SK-N-SH (cell line): ENCODE measurements at regions not wholly inside any gene's neighbourhood (a gene's known extent, or its start where the extent isn't known, plus 50 kb on each side); places are given as distances from the start of the nearest gene placed in this dataset.

Experiments
- CTCF ChIA-PET: fragments of 300-600, 350-600 bp; formaldehyde crosslinking; extraction: SDS; loops from one replicate; lab custom pipeline; 2021; lab: Yijun Ruan, JAX
- POLR2A ChIA-PET: fragments of 350-600 bp; sonication (Branson Sonifier 250); formaldehyde crosslinking; extraction: SDS; loops from one replicate; lab custom pipeline; 2020; ENCODE audit warnings: antibody characterized with exemption, inconsistent platforms; lab: Yijun Ruan, JAX
- DNase-seq: peaks from one replicate; pipeline ENCODE4 v3.0.0; 2012
- H2AFZ ChIP-seq: fragments of 200-600 bp; sonication (generic); 2 replicates; pipeline ENCODE4 v1.8.1; 2016; ENCODE audit warnings: antibody characterized with exemption, mild to moderate bottlenecking, low read depth
- H3F3A ChIP-seq: fragments of 200-600 bp; sonication (generic); replicated peaks from 2 replicates; pipeline ENCODE3; 2016; ENCODE audit warnings: antibody characterized with exemption, mild to moderate bottlenecking; ENCODE audit not compliant: insufficient read depth
- H3K27ac ChIP-seq, 2 experiments: fragments of 200-500 bp in 1 of 2; fragments of 200-600 bp in 1 of 2; sonication (Bioruptor generic) in 1 of 2; sonication (generic), shearing (Covaris generic) in 1 of 2; 2 replicates each; pipeline versions ENCODE4 v1.5.1 to v1.6.1; 2014 to 2016; ENCODE audit warnings: low read depth in 2 of 2, inconsistent platforms in 1 of 2, low read length in 1 of 2, mild to moderate bottlenecking in 1 of 2, mixed read lengths in 1 of 2
- H3K27me3 ChIP-seq: fragments of 200-600 bp; sonication (generic), shearing (Covaris generic); 2 replicates; pipeline ENCODE4 v1.6.1; 2016; ENCODE audit warnings: mixed run types; ENCODE audit not compliant: insufficient read depth
- H3K36me3 ChIP-seq, 2 experiments: fragments of 200-500 bp in 1 of 2; fragments of 200-600 bp in 1 of 2; sonication (Bioruptor generic) in 1 of 2; sonication (generic) in 1 of 2; replicated peaks in 1 of 2; 2 replicates each; pipeline versions ENCODE3 to v1.5.1; 2014 to 2016; ENCODE audit warnings: low read length in 1 of 2, mild to moderate bottlenecking in 1 of 2; ENCODE audit not compliant: insufficient read depth in 2 of 2, control insufficient read depth in 1 of 2
- H3K4me1 ChIP-seq, 2 experiments: fragments of 200-500 bp in 1 of 2; fragments of 200-600 bp in 1 of 2; sonication (Bioruptor generic) in 1 of 2; sonication (generic), shearing (Covaris generic) in 1 of 2; 2 replicates each; pipeline versions ENCODE4 v1.5.1 to v1.6.1; 2014 to 2016; ENCODE audit warnings: low read depth in 1 of 2, low read length in 1 of 2, mixed run types in 1 of 2; ENCODE audit not compliant: insufficient read depth in 2 of 2, control insufficient read depth in 1 of 2
- H3K4me2 ChIP-seq: fragments of 200-600 bp; sonication (generic), shearing (Covaris generic); 2 replicates; pipeline ENCODE4 v1.6.1; 2017; ENCODE audit warnings: mixed run types
- H3K4me3 ChIP-seq, 2 experiments: fragments of 200-500 bp in 1 of 2; fragments of 200-600 bp in 1 of 2; sonication (Bioruptor generic) in 1 of 2; sonication (generic), shearing (Covaris generic) in 1 of 2; 2 replicates each; pipeline versions ENCODE4 v1.5.1 to v1.8.1; 2014 to 2016; ENCODE audit warnings: low read depth in 2 of 2, inconsistent platforms in 1 of 2, low read length in 1 of 2, mild to moderate bottlenecking in 1 of 2, mixed read lengths in 1 of 2, moderate library complexity in 1 of 2
- H3K79me2 ChIP-seq: fragments of 200-600 bp; sonication (generic); 2 replicates; pipeline ENCODE4 v1.8.1; 2017; ENCODE audit warnings: mild to moderate bottlenecking; ENCODE audit not compliant: insufficient read depth
- H3K9ac ChIP-seq: fragments of 200-600 bp; sonication (generic); 2 replicates; pipeline ENCODE4 v1.6.1; 2017; ENCODE audit warnings: mixed run types
- H3K9me2 ChIP-seq: fragments of 200-600 bp; sonication (generic); 2 replicates; pipeline ENCODE4 v1.6.1; 2017; ENCODE audit warnings: mixed run types
- H3K9me3 ChIP-seq: fragments of 200-600 bp; sonication (generic); 2 replicates; pipeline ENCODE4 v1.6.1; 2017; ENCODE audit warnings: mixed run types, mild to moderate bottlenecking, moderate library complexity
- H4K20me1 ChIP-seq: fragments of 200-600 bp; sonication (generic); 2 replicates; pipeline ENCODE4 v1.6.1; 2017; ENCODE audit warnings: mild to moderate bottlenecking, mixed run types; ENCODE audit not compliant: insufficient read depth
- CTCF ChIP-seq: fragments of 200-600 bp; sonication (generic); IDR thresholded peaks from 2 replicates; pipeline ENCODE4 v1.6.1; 2017; ENCODE audit warnings: antibody characterized with exemption, mild to moderate bottlenecking, moderate library complexity
- ELF1 ChIP-seq: IDR thresholded peaks from 2 replicates; pipeline ENCODE4 v1.4.0; 2012
- EP300 ChIP-seq, 2 experiments: IDR thresholded peaks; 2 replicates each; pipeline versions ENCODE4 v1.4.0 to v1.6.1; 2012; ENCODE audit warnings: borderline replicate concordance in 1 of 2, low read depth in 1 of 2, low read length in 1 of 2
- EZH2phosphoT487 ChIP-seq: fragments of 200-600 bp; sonication (generic); IDR thresholded peaks from 2 replicates; pipeline ENCODE4 v1.6.1; 2017; ENCODE audit warnings: low read depth, mixed run types, mild to moderate bottlenecking, antibody characterized with exemption, moderate library complexity, borderline replicate concordance
- FOSL2 ChIP-seq: IDR thresholded peaks from 2 replicates; pipeline ENCODE4 v1.4.0; 2012; ENCODE audit warnings: low read depth, mild to moderate bottlenecking, moderate library complexity, borderline replicate concordance
- FOXM1 ChIP-seq: IDR thresholded peaks from 2 replicates; pipeline ENCODE4 v1.4.0; 2012; ENCODE audit warnings: low read depth, mild to moderate bottlenecking
- JUND ChIP-seq: IDR thresholded peaks from 2 replicates; pipeline ENCODE4 v1.4.0; 2012
- MAX ChIP-seq: IDR thresholded peaks from 2 replicates; pipeline ENCODE4 v1.4.0; 2012; ENCODE audit warnings: low read depth
- NRF1 ChIP-seq: IDR thresholded peaks from 2 replicates; pipeline ENCODE4 v1.6.1; 2012; ENCODE audit warnings: low read depth, mild to moderate bottlenecking, low read length
- PBX3 ChIP-seq: IDR thresholded peaks from 2 replicates; pipeline ENCODE4; 2012
- POLR2AphosphoS5 ChIP-seq: IDR thresholded peaks from 2 replicates; pipeline ENCODE4 v1.6.1; 2012; ENCODE audit warnings: low read depth, low read length
- RAD21 ChIP-seq: IDR thresholded peaks from 2 replicates; pipeline ENCODE4 v1.6.1; 2012; ENCODE audit warnings: mild to moderate bottlenecking, low read length
- RFX5 ChIP-seq: IDR thresholded peaks from 2 replicates; pipeline ENCODE4 v1.6.1; 2012; ENCODE audit warnings: mild to moderate bottlenecking, improper control_type of control experiment, low read length
- RXRA ChIP-seq: IDR thresholded peaks from 2 replicates; pipeline ENCODE4 v1.4.0; 2012; ENCODE audit warnings: low read depth, mild to moderate bottlenecking, borderline replicate concordance
- SMC3 ChIP-seq: IDR thresholded peaks from 2 replicates; pipeline ENCODE4 v1.6.1; 2012; ENCODE audit warnings: low read depth, low read length, improper control_type of control experiment
- USF1 ChIP-seq: IDR thresholded peaks from 2 replicates; pipeline ENCODE4 v1.4.0; 2012; ENCODE audit warnings: low read depth, borderline replicate concordance
- WGBS: methylation state at CpG from one replicate; pipeline ENCODE4 v1.1.6; 2017; ENCODE audit warnings: low lambda C conversion rate; 5-methylcytosine and 5-hydroxymethylcytosine counted together

- H3K79me2 ChIP-seq = no peaks in the 10 kb centered on the region
- TF ChIP-seq ELF1 = no peak
- no peak for DNase-seq
- no peaks in the 10 kb centered on the region for H3K36me3 ChIP-seq
- no peaks in the 10 kb centered on the region for H3K27me3 ChIP-seq
- H3K9ac ChIP-seq = no peak overlapping the region
- no peaks in the 10 kb centered on the region for H3K4me1 ChIP-seq
- H2AFZ ChIP-seq = no peak overlapping the region
- no peaks in the 10 kb centered on the region for H3F3A ChIP-seq
- H4K20me1 ChIP-seq = no peaks in the 10 kb centered on the region
- POLR2A ChIA-PET = no interaction called here
- H3K27ac ChIP-seq = no peak overlapping the region
- CTCF ChIA-PET = interaction anchor here (0.8 to 1.4 kb wide), 2 partner anchors 8 to 11 kb away, joined by 3 read pairs; no protein-coding TSS in a partner anchor
- no peak overlapping the region for H3K4me2 ChIP-seq
- no peak overlapping the region for H3K4me3 ChIP-seq
- H3K9me3 ChIP-seq = no peaks in the 10 kb centered on the region
- WGBS = 6% methylated on average over 1 of the region's 1 CpG
- H3K9me2 ChIP-seq = no peaks in the 10 kb centered on the region
These were observed 1063.6 kb downstream of the FAM181B start for GRCh38 chr11:81669935-81670543.

- H3K4me2 ChIP-seq = no peak overlapping the region
- no peaks in the 10 kb centered on the region for H3K79me2 ChIP-seq
- H3K27ac ChIP-seq = no peak overlapping the region
- WGBS = 3% methylated on average over 1 of the region's 1 CpG
- DNase-seq = peak; percentile 10
- H3K4me1 ChIP-seq = no peaks in the 10 kb centered on the region
- TF ChIP-seq SMC3 = peak; percentile 29; the same call in 1 of the 2 replicates
- TF ChIP-seq RAD21 = peak; percentile 53
- no peak for TF ChIP-seq FOSL2
- TF ChIP-seq ELF1 = no peak
- peak; percentile 58 for TF ChIP-seq CTCF
- no peak for TF ChIP-seq JUND
- POLR2A ChIA-PET = no interaction called here
- no peaks in the 10 kb centered on the region for H3K9me2 ChIP-seq
- CTCF ChIA-PET = interaction anchor here (0.6 to 1.6 kb wide), 7 partner anchors 11 to 1045 kb away, joined by 3 to 7 read pairs (median 3); no protein-coding TSS in a partner anchor
- no peak overlapping the region for H2AFZ ChIP-seq
- no peaks in the 10 kb centered on the region for H3F3A ChIP-seq
- no peaks in the 10 kb centered on the region for H3K36me3 ChIP-seq
- 0 out of 2 replicates have a peak, but pooled peaks cover 7% of the 10 kb centered on the region for H3K9me3 ChIP-seq
- no peak overlapping the region for H3K9ac ChIP-seq
- no peaks in the 10 kb centered on the region for H3K27me3 ChIP-seq
- H4K20me1 ChIP-seq = no peaks in the 10 kb centered on the region
- H3K4me3 ChIP-seq = no peak overlapping the region
These were observed 1074.9 kb downstream of the FAM181B start for GRCh38 chr11:81658722-81659121.

- no peaks in the 10 kb centered on the region for H3K27me3 ChIP-seq
- ChIA-PET POLR2A (no interaction called here), CTCF (no interaction called here)
- H3K27ac ChIP-seq = no peak overlapping the region
- H3F3A ChIP-seq = no peaks in the 10 kb centered on the region
- H3K79me2 ChIP-seq = no peaks in the 10 kb centered on the region
- no peaks in the 10 kb centered on the region for H3K4me1 ChIP-seq
- no peak overlapping the region for H2AFZ ChIP-seq
- no peaks in the 10 kb centered on the region for H4K20me1 ChIP-seq
- no peaks in the 10 kb centered on the region for H3K9me2 ChIP-seq
- no peaks in the 10 kb centered on the region for H3K36me3 ChIP-seq
- H3K4me2 ChIP-seq = no peak overlapping the region
- H3K4me3 ChIP-seq = no peak overlapping the region
- no peak for DNase-seq
- H3K9me3 ChIP-seq = 0 out of 2 replicates have a peak, but pooled peaks cover 7% of the 10 kb centered on the region
- H3K9ac ChIP-seq = no peak overlapping the region
- TF ChIP-seq MAX (no peak), NRF1 (no peak), ELF1 (no peak), PBX3 (no peak), EP300 (IDR thresholded peaks at IDR 0.05; ENCODE audit: borderline replicate concordance in 1 of 2, low read depth in 1 of 2, low read length in 1 of 2) (no peak), POLR2AphosphoS5 (no peak), CTCF (no peak), FOXM1 (no peak), RXRA (no peak), JUND (no peak), RFX5 (no peak), USF1 (no peak), SMC3 (no peak), EZH2phosphoT487 (no peak)
These were observed 1078.3 kb downstream of the FAM181B start for GRCh38 chr11:81655351-81655750.
